Mesenchymal stem cell (in vitro differentiated cells and primary cell): ENCODE measurements at regions not wholly inside any gene's neighbourhood (a gene's known extent, or its start where the extent isn't known, plus 50 kb on each side); places are given as distances from the start of the nearest gene placed in this dataset.

Source experiments
- DNase-seq: peaks from one replicate; pipeline ENCODE4 v3.0.0-alpha.2; 2013
- H2AFZ ChIP-seq: one replicate; pipeline ENCODE4 v1.6.1; 2013; ENCODE audit warnings: low read depth, mild to moderate bottlenecking, control low read depth, inconsistent platforms, low read length, moderate library complexity
- H2AK5ac ChIP-seq: 2 replicates; pipeline ENCODE4 v1.6.1; 2013; ENCODE audit warnings: low read length, moderate library complexity, mild to moderate bottlenecking, inconsistent platforms; ENCODE audit not compliant: severe bottlenecking
- H2BK120ac ChIP-seq: one replicate; pipeline ENCODE4 v1.6.1; 2013; ENCODE audit warnings: low read depth, mild to moderate bottlenecking, inconsistent platforms, low read length, moderate library complexity
- H2BK12ac ChIP-seq, 2 experiments: one replicate each; pipeline ENCODE4 v1.6.1; 2013; ENCODE audit warnings: inconsistent platforms in 2 of 2, low read length in 2 of 2, mild to moderate bottlenecking in 2 of 2, moderate library complexity in 2 of 2, control low read depth in 1 of 2
- H2BK15ac ChIP-seq: one replicate; pipeline ENCODE4 v1.6.1; 2013; ENCODE audit warnings: mild to moderate bottlenecking, low read depth, inconsistent platforms; ENCODE audit not compliant: poor library complexity, severe bottlenecking
- H2BK5ac ChIP-seq: 2 replicates; pipeline ENCODE4 v1.6.1; 2013; ENCODE audit warnings: low read depth, mild to moderate bottlenecking, low read length, control low read depth, inconsistent platforms; ENCODE audit not compliant: poor library complexity, severe bottlenecking
- H3K14ac ChIP-seq, 2 experiments: one replicate each; pipeline ENCODE4 v1.6.1; 2013; ENCODE audit warnings: inconsistent platforms in 2 of 2, low read length in 2 of 2, control low read depth in 1 of 2, mild to moderate bottlenecking in 1 of 2, moderate library complexity in 1 of 2
- H3K18ac ChIP-seq, 2 experiments: one replicate each; pipeline ENCODE4 v1.6.1; 2013; ENCODE audit warnings: inconsistent platforms in 2 of 2, low read length in 2 of 2, control low read depth in 1 of 2, low read depth in 1 of 2, mild to moderate bottlenecking in 1 of 2
- H3K23ac ChIP-seq, 2 experiments: one replicate each; pipeline ENCODE4 v1.6.1; 2013; ENCODE audit warnings: inconsistent platforms in 2 of 2, low read length in 2 of 2, mild to moderate bottlenecking in 2 of 2, moderate library complexity in 2 of 2, control low read depth in 1 of 2
- H3K27ac ChIP-seq: 2 replicates; pipeline ENCODE4 v1.5.1; 2013; ENCODE audit warnings: mild to moderate bottlenecking, moderate library complexity, low read length, control low read depth, inconsistent platforms; ENCODE audit not compliant: poor library complexity, severe bottlenecking
- H3K27me3 ChIP-seq, 2 experiments: 2 replicates each; pipeline versions ENCODE4 v1.6.1 to v1.7.0; 2013; ENCODE audit warnings: low read length in 2 of 2, mild to moderate bottlenecking in 2 of 2, moderate library complexity in 2 of 2, control low read depth in 1 of 2, inconsistent platforms in 1 of 2; ENCODE audit not compliant: control insufficient read depth in 1 of 2, insufficient read depth in 1 of 2
- H3K36me3 ChIP-seq, 2 experiments: 2 replicates each; pipeline versions ENCODE4 v1.6.1 to v1.7.0; 2013; ENCODE audit warnings: low read length in 2 of 2, control low read depth in 1 of 2, inconsistent platforms in 1 of 2, low read depth in 1 of 2, mild to moderate bottlenecking in 1 of 2; ENCODE audit not compliant: insufficient read depth in 2 of 2, control insufficient read depth in 1 of 2
- H3K4ac ChIP-seq, 2 experiments: one replicate each; pipeline ENCODE4 v1.6.1; 2013; ENCODE audit warnings: inconsistent platforms in 2 of 2, low read length in 2 of 2, mild to moderate bottlenecking in 2 of 2, moderate library complexity in 2 of 2, control low read depth in 1 of 2, low read depth in 1 of 2
- H3K4me1 ChIP-seq: 2 replicates; pipeline ENCODE4 v1.6.1; 2013; ENCODE audit warnings: low read depth, low read length, control low read depth; ENCODE audit not compliant: control insufficient read depth, insufficient read depth
- H3K4me2 ChIP-seq: 2 replicates; pipeline ENCODE4 v1.6.1; 2013; ENCODE audit warnings: low read length, mild to moderate bottlenecking, inconsistent platforms; ENCODE audit not compliant: poor library complexity, severe bottlenecking
- H3K4me3 ChIP-seq, 2 experiments: 2 replicates each; pipeline versions ENCODE4 v1.5.1 to v1.7.0; 2013; ENCODE audit warnings: low read length in 2 of 2, mild to moderate bottlenecking in 2 of 2, control low read depth in 1 of 2, low read depth in 1 of 2; ENCODE audit not compliant: insufficient read depth in 1 of 2
- H3K79me1 ChIP-seq: replicated peaks from 2 replicates; pipeline ENCODE4 v1.6.1; 2013; ENCODE audit warnings: mild to moderate bottlenecking, control low read depth, low read length, inconsistent platforms; ENCODE audit not compliant: poor library complexity, severe bottlenecking
- H3K9ac ChIP-seq: 2 replicates; pipeline ENCODE4 v1.7.0; 2013; ENCODE audit warnings: mild to moderate bottlenecking, low read length, moderate library complexity
- H3K9me3 ChIP-seq: 2 replicates; pipeline ENCODE4 v1.7.0; 2013; ENCODE audit warnings: mild to moderate bottlenecking, low read length; ENCODE audit not compliant: control insufficient read depth
- H4K8ac ChIP-seq: one replicate; pipeline ENCODE4 v1.6.1; 2013; ENCODE audit warnings: inconsistent platforms, mild to moderate bottlenecking, low read length, moderate library complexity
- H4K91ac ChIP-seq: one replicate; pipeline ENCODE4 v1.6.1; 2013; ENCODE audit warnings: mild to moderate bottlenecking, low read length, inconsistent platforms
- WGBS: methylation state at CpG from one replicate; pipeline ENCODE4 v1.1.7; 2013; ENCODE audit warnings: mixed read lengths; 5-methylcytosine and 5-hydroxymethylcytosine counted together

DNA sequence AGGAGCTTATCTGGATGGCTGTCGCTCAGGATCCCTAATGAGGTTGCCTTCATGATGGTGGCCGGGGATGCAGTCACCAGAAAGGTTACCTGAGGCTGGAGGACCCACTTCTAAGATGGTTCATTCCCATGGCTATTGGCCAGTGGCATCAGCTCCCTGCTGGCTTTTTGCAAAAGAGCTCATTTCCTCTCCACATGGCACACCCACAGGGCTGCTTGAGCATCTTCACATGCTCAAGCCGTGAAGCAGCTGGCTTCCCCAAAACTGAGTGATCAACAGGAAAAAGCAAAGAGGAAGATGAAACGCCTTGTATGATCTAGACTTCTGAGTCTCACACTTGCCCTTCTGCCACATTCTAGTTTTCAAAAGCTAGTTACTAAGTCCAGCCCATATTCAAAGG lies 124.6 kb upstream of the CXADR start:
- Histone ChIP-seq H2AFZ (no peak overlapping the region), H3K9ac (no peak overlapping the region), H4K91ac (no peak overlapping the region), H2BK12ac (no peak overlapping the region), H3K4me2 (no peak overlapping the region), H3K4me3 (no peak overlapping the region), H3K4ac (no peak overlapping the region), H3K79me1 (no peaks in the 10 kb centered on the region), H3K27me3 (no peaks in the 10 kb centered on the region), H2AK5ac (no peak overlapping the region), H3K36me3 (no peaks in the 10 kb centered on the region), H2BK15ac (no peak overlapping the region), H4K8ac (no peak overlapping the region), H3K18ac (no peak overlapping the region), H3K23ac (no peak overlapping the region), H3K14ac (no peak overlapping the region), H3K9me3 (no peaks in the 10 kb centered on the region), H3K4me1 (no peaks in the 10 kb centered on the region), H3K27ac (no peak overlapping the region), H2BK5ac (no peak overlapping the region), H2BK120ac (no peak overlapping the region)
- DNase-seq, result no peak
- WGBS, result 84% methylated on average over 3 of the region's 4 CpGs

DNA sequence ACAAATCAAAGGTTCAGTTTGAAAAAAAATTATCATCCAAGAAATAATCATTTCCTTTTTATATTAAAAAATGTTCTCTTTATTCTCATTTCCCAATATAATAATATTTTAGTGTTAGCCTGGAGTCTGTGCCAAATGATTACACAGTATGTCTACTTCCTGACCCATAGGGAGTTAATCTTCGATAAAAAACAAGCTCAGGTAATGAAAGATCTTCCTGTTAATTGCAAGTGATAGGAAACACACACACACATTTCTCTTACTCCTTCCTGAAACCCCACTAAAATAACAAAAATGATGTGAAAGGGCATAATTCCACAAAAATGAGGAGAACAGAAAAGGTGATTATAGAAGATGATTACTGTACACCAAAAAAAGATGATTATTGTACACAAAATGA lies 123.5 kb upstream of the CXADR start:
- H3K27me3 ChIP-seq, result no peaks in the 10 kb centered on the region
- H3K79me1 ChIP-seq, result no peaks in the 10 kb centered on the region
- no peak for DNase-seq
- H3K23ac ChIP-seq, result no peak overlapping the region
- H3K4me3 ChIP-seq, result no peak overlapping the region
- no peaks in the 10 kb centered on the region for H3K9me3 ChIP-seq
- no peak overlapping the region for H4K91ac ChIP-seq
- no peak overlapping the region for H2BK5ac ChIP-seq
- no peak overlapping the region for H2AK5ac ChIP-seq
- H3K27ac ChIP-seq, result no peak overlapping the region
- no peak overlapping the region for H4K8ac ChIP-seq
- no peak overlapping the region for H2BK12ac ChIP-seq
- H3K4ac ChIP-seq, result no peak overlapping the region
- H3K9ac ChIP-seq, result no peak overlapping the region
- H3K18ac ChIP-seq, result no peak overlapping the region
- no peak overlapping the region for H2BK120ac ChIP-seq
- no peaks in the 10 kb centered on the region for H3K4me1 ChIP-seq
- H2BK15ac ChIP-seq, result no peak overlapping the region
- no peak overlapping the region for H2AFZ ChIP-seq
- H3K14ac ChIP-seq, result no peak overlapping the region
- no CpG with 5 or more reads among the region's 1 CpG for WGBS
- no peaks in the 10 kb centered on the region for H3K36me3 ChIP-seq
- H3K4me2 ChIP-seq, result no peak overlapping the region

DNA sequence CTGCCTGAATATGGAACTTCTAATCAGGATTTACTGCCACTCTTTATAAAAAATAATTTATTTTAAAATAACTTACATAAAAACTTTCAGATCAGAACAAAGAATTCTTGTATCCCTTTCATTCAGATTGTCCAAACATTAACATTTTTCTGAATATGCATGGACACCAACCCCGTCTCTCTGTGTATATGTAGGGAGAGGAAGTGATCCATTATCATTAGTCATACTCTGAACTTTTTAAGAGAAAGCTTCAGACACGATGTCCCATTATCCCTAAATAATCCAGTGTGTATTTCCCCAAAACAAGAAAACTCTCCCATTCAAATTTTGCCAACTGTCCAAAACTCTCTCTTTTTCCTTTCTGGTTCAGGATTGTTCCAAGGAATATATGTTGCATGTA lies 122.3 kb upstream of the CXADR start:
- no peak overlapping the region for H3K18ac ChIP-seq
- no peak overlapping the region for H3K9ac ChIP-seq
- no peak overlapping the region for H2BK12ac ChIP-seq
- no peak for DNase-seq
- no peak overlapping the region for H3K23ac ChIP-seq
- no peak overlapping the region for H3K4me3 ChIP-seq
- H2AK5ac ChIP-seq, result no peak overlapping the region
- no peak overlapping the region for H4K8ac ChIP-seq
- no peak overlapping the region for H2BK5ac ChIP-seq
- H3K36me3 ChIP-seq, result no peaks in the 10 kb centered on the region
- no peaks in the 10 kb centered on the region for H3K79me1 ChIP-seq
- no peak overlapping the region for H3K4ac ChIP-seq
- no peak overlapping the region for H2AFZ ChIP-seq
- H3K4me1 ChIP-seq, result no peaks in the 10 kb centered on the region
- no peak overlapping the region for H3K14ac ChIP-seq
- no peak overlapping the region for H3K4me2 ChIP-seq
- H3K27me3 ChIP-seq, result no peaks in the 10 kb centered on the region
- H3K9me3 ChIP-seq, result no peaks in the 10 kb centered on the region
- 0% methylated on average over 1 of the region's 2 CpGs for WGBS
- no peak overlapping the region for H2BK15ac ChIP-seq
- no peak overlapping the region for H3K27ac ChIP-seq
- H2BK120ac ChIP-seq, result no peak overlapping the region
- H4K91ac ChIP-seq, result no peak overlapping the region

DNA sequence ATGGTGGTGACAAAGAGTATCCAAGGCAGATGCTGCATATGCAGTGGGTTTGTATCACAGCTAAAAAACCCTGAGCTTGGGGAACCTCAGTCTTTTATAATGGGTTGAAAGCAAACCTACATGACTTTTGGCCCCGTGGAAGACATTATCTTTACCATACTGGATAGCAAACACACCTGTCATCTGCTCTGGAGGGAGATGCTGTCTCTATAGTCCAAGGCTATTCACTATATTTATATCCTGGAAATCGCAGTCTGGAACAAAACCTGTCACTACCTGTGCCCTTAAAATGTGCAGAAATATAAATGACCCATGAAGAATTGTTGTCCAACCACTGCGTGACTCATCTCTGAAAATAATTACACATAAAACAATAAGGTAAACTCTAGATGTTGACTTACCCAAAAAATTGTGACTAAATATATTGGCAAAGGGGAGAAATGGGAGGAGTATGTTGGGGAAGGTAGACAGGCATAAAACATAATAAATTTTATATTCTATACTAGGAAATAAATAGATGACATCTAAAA lies 121.0 kb upstream of the CXADR start:
- Histone ChIP-seq H3K36me3 (no peaks in the 10 kb centered on the region), H2AK5ac (no peak overlapping the region), H2BK120ac (no peak overlapping the region), H2BK15ac (no peak overlapping the region), H3K4ac (no peak overlapping the region), H3K9ac (no peak overlapping the region), H3K4me2 (no peak overlapping the region), H3K9me3 (no peaks in the 10 kb centered on the region), H2AFZ (no peak overlapping the region), H3K14ac (no peak overlapping the region), H3K23ac (no peak overlapping the region), H3K4me3 (no peak overlapping the region), H3K27me3 (no peaks in the 10 kb centered on the region), H4K91ac (no peak overlapping the region), H3K18ac (no peak overlapping the region), H3K27ac (no peak overlapping the region), H4K8ac (no peak overlapping the region), H3K79me1 (no peaks in the 10 kb centered on the region), H2BK12ac (no peak overlapping the region), H2BK5ac (no peak overlapping the region), H3K4me1 (no peaks in the 10 kb centered on the region)
- 84% methylated on average over 2 of the region's 3 CpGs for WGBS
- no peak for DNase-seq
